ENCODE measurements at regions not wholly inside any gene's neighbourhood (a gene's known extent, or its start where the extent isn't known, plus 50 kb on each side); places are given as distances from the start of the nearest gene placed in this dataset.

- TF ChIP-seq EP300 (IDR thresholded peaks at IDR 0.05) (no peak), POLR2A (IDR thresholded peaks at IDR 0.05) (no peak)
- TF ChIP-seq, protein P1, sequence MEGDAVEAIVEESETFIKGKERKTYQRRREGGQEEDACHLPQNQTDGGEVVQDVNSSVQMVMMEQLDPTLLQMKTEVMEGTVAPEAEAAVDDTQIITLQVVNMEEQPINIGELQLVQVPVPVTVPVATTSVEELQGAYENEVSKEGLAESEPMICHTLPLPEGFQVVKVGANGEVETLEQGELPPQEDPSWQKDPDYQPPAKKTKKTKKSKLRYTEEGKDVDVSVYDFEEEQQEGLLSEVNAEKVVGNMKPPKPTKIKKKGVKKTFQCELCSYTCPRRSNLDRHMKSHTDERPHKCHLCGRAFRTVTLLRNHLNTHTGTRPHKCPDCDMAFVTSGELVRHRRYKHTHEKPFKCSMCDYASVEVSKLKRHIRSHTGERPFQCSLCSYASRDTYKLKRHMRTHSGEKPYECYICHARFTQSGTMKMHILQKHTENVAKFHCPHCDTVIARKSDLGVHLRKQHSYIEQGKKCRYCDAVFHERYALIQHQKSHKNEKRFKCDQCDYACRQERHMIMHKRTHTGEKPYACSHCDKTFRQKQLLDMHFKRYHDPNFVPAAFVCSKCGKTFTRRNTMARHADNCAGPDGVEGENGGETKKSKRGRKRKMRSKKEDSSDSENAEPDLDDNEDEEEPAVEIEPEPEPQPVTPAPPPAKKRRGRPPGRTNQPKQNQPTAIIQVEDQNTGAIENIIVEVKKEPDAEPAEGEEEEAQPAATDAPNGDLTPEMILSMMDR (IDR thresholded peaks at IDR 0.05): no peak
- WGBS, 2 donors: 66 to 84% methylated on average over 8 of the region's 8 CpGs
- no peak for DNase-seq (ENCODE audit: low spot score in 2 of 2)
- no peaks in the 10 kb centered on the region for H3K36me3 ChIP-seq
- no peak overlapping the region for H3K4me3 ChIP-seq
- no peaks in the 10 kb centered on the region for H3K4me1 ChIP-seq
- no peak overlapping the region for H3K27ac ChIP-seq
- H3K27me3 ChIP-seq: peaks cover 0 to 7% of the 10 kb centered on the region in 2 donors
- H3K9me3 ChIP-seq: peaks cover 0 to 10% (median 0%) of the 10 kb centered on the region in 4 donors
Observed at GRCh38 chr3:127387119-127387518, 99.3 kb upstream of the PRR20G start.

GRCh38 chr3:127386490-127386889 lies 98.6 kb upstream of the PRR20G start:
- Histone ChIP-seq H3K36me3 (no peaks in the 10 kb centered on the region), H3K27me3 (peaks cover 0 to 6% of the 10 kb centered on the region in 2 donors), H3K27ac (no peak overlapping the region), H3K4me3 (no peak overlapping the region), H3K9me3 (peaks cover 0 to 16% (median 2%) of the 10 kb centered on the region in 4 donors), H3K4me1 (no peaks in the 10 kb centered on the region)
- no peak for TF ChIP-seq POLR2A (IDR thresholded peaks at IDR 0.05)
- TF ChIP-seq EP300 (IDR thresholded peaks at IDR 0.05): no peak
- TF ChIP-seq, protein P1 (IDR thresholded peaks at IDR 0.05): no peak
- DNase-seq (ENCODE audit: low spot score in 2 of 2): no peak
- 67 to 82% methylated on average over 9 of the region's 9 CpGs for WGBS, 2 donors

- TF ChIP-seq EP300 (IDR thresholded peaks at IDR 0.05) (no peak), POLR2A (IDR thresholded peaks at IDR 0.05) (no peak)
- TF ChIP-seq, protein P1 (IDR thresholded peaks at IDR 0.05): no peak
- DNase-seq (ENCODE audit: low spot score in 2 of 2): no peak
- WGBS, 2 donors: 86 to 97% methylated on average over 5 of the region's 5 CpGs
- peaks cover 0 to 21% (median 2%) of the 10 kb centered on the region in 4 donors for H3K9me3 ChIP-seq
- peaks cover 0 to 4% of the 10 kb centered on the region in 2 donors for H3K27me3 ChIP-seq
- H3K27ac ChIP-seq: no peak overlapping the region
- no peak overlapping the region for H3K4me3 ChIP-seq
- no peaks in the 10 kb centered on the region for H3K36me3 ChIP-seq
- H3K4me1 ChIP-seq: no peaks in the 10 kb centered on the region
Observed at GRCh38 chr3:127385540-127385870, 97.7 kb upstream of the PRR20G start.

- no peak for DNase-seq (ENCODE audit: low spot score in 2 of 2)
- no peaks in the 10 kb centered on the region for H3K4me1 ChIP-seq
- H3K27me3 ChIP-seq: peaks cover 0 to 4% of the 10 kb centered on the region in 2 donors
- H3K27ac ChIP-seq: no peak overlapping the region
- WGBS, 2 donors: 57 to 62% methylated on average over 13 to 17 of the region's 18 CpGs
- H3K4me3 ChIP-seq: no peak overlapping the region
- H3K9me3 ChIP-seq: peaks cover 0 to 21% (median 2%) of the 10 kb centered on the region in 4 donors
- no peaks in the 10 kb centered on the region for H3K36me3 ChIP-seq
- TF ChIP-seq POLR2A (IDR thresholded peaks at IDR 0.05) (no peak), EP300 (IDR thresholded peaks at IDR 0.05) (no peak)
- TF ChIP-seq, protein P1 (IDR thresholded peaks at IDR 0.05): no peak
Observed at GRCh38 chr3:127384717-127385539, 97.1 kb upstream of the PRR20G start.

DNA sequence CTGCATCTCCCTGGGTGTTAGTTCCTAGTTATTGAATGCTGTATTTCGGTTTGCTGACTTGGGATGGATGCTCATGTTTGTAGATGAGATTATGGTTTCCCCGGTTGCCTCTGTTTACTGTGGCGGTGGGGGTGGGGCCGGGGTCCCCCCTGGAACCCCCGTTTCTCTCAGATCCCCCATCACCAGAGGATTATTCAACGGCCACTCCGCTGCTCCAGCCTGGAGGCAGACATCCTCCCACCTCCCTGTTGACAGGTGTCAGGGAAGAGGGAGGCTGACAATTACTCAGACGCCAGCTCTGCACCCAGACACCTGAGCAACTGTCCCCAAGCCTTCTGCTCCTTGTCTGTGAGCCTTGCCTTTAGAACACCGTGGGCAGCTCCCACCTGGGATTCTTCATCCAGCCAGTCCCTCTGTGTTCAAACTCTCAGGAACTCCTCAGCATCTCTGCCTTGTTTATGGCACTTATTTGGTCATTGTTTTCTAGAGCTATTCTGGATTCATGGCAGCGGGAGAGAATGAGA lies 95.9 kb upstream of the PRR20G start:
- TF ChIP-seq, protein P1 (IDR thresholded peaks at IDR 0.05): no peak
- TF ChIP-seq POLR2A (IDR thresholded peaks at IDR 0.05): no peak
- no peak for TF ChIP-seq EP300 (IDR thresholded peaks at IDR 0.05)
- Histone ChIP-seq H3K9me3 (peaks cover 0 to 21% (median 2%) of the 10 kb centered on the region in 4 donors), H3K36me3 (no peaks in the 10 kb centered on the region), H3K4me3 (no peak overlapping the region), H3K27ac (no peak overlapping the region), H3K27me3 (peaks cover 0 to 4% of the 10 kb centered on the region in 2 donors), H3K4me1 (no peaks in the 10 kb centered on the region)
- WGBS, 2 donors: 62 to 65% methylated on average over 10 of the region's 10 CpGs
- no peak for DNase-seq (ENCODE audit: low spot score in 2 of 2)
